Middle frontal gyrus (tissue), 1 donor: ENCODE measurements at regions not wholly inside any gene's neighbourhood (a gene's known extent, or its start where the extent isn't known, plus 50 kb on each side); places are given as distances from the start of the nearest gene placed in this dataset.
"Not testable (repeated sequence)": the region's sequence is repeated elsewhere in the genome, so short reads cannot be mapped to it uniquely, and the experiment has no call there.

ENCODE experiments used
- DNase-seq: peaks from one replicate; pipeline ENCODE4 v3.0.0-alpha.2; 2015; ENCODE audit warnings: low spot score; ENCODE audit errors: extremely low spot score

- no peak for DNase-seq
These were observed 147.2 kb downstream of the SEM1 start for GRCh38 chr7:96562458-96562857.

DNA sequence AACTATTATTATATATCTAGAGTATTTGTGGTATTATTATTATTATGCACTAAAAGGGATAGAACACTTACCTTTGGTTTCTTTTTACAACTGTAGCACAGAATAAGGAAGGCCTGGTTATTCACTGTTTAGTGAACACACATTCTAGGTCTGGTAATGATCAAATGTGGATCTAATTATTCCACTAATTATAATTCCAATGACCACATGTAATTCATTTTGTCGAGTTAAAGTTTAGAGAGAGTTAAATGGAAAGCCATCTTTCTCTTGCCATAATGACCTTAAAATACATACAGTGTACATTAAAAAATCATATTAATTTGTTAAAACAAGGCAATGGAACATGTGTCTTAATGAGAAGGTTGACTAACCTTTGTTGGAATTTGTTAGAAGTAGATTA lies 147.8 kb downstream of the SEM1 start:
- DNase-seq: no peak

GRCh38 chr7:96558530-96558929 lies 151.1 kb downstream of the SEM1 start:
- DNase-seq: no peak

- no peak for DNase-seq
These were observed 151.6 kb downstream of the SEM1 start for GRCh38 chr7:96558093-96558492.

GRCh38 chr7:96557598-96557997 lies 152.0 kb downstream of the SEM1 start:
- DNase-seq: not testable (repeated sequence)

- DNase-seq: no peak
These were observed 161.0 kb downstream of the SEM1 start for GRCh38 chr7:96548664-96549063.

- DNase-seq: no peak
These were observed 162.3 kb downstream of the SEM1 start for GRCh38 chr7:96547371-96547811.

GRCh38 chr7:96546426-96546825 lies 163.2 kb downstream of the SEM1 start:
- no peak for DNase-seq

DNA sequence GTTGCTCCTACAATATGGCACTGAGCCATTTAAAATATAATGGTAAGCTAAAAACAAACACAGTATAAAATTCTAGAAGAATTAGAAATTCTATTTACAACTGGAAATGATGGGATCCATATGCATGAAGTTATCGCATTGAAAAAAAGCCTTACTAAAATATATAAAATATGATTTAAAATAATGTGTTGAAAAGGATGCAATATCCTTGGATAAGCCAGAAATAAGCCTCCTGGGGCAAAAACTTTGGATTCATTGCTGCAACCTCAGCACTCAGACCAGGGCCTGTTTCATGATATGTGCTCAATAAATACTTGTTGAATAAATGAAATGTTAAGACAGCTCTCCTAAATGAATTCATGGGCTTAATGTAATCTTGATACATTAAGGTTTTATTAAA lies 170.2 kb downstream of the SEM1 start:
- no peak for DNase-seq

GRCh38 chr7:96538632-96539031 lies 171.0 kb downstream of the SEM1 start:
- DNase-seq: no peak

DNA sequence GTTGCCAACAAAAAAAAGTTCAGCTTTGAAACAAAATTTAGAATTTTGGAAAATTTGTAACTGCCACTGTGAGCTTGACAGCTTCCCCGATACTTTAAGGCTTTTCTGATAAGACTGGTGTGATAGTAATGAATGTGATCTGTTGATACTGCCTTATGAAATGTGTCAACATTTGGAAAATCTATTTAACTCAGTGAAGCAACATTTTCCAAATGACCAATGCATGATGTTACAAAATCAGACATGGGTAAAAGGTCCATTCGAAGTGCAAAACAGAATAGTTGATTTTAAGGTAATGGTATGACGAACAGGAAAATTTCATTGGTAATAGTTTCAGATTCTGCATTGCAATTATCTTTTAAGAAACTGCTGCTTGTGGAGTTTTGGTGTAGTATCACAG lies 175.4 kb downstream of the SEM1 start:
- DNase-seq: no peak

GRCh38 chr7:96532428-96532935 lies 177.2 kb downstream of the SEM1 start:
- no peak for DNase-seq

DNA sequence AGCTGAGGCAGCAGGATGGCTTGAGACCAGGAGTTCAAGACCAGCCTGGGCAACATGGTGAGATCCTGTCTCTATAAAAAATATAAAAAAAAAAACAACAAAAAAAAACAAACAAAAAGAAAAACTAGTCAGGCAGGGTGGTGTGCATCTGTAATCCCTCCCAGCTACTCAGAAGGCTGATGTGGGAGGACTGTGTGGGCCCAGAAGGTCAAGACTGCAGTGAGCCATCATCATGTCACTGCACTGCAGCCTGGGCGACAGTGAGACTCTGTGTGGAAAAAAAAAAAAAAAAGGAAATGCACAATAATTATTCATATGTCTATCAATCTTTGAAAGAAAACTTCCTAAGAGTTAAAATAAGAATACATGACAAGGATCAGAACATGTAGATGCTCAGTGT lies 178.3 kb downstream of the SEM1 start:
- no peak for DNase-seq

- no peak for DNase-seq
These were observed 178.9 kb downstream of the SEM1 start for GRCh38 chr7:96530786-96531185.

DNA sequence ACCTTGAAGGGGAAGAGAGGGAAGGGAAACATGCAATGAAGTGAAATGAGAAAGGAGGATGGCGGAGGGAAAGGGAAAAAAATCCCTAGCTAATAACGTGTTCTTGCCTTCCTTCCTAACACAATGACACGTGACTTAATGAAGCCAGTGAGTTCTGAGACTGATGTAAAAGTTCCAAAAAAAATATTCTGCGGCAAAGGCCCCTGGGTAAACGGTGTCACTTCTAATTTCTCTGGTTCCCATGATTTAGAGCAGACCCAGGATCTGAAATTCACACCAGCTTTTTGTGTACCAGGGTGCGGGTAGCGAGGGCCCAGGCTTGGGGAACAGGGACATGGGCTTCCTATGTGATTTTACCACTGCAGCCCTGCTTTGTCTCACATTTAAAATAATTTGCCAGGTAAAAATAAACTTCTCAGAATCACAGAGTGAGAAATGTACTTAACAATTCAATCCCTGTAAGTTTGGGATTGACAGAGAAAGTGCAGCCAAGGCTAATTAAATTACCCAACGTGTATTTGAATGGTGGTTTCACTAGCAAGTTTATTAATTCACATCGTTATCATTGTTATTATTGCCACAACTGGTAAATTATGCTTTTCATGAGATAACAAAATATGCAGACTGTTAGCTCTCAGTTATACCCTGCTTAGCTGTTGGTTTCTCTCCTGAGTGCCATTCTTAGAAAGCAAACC lies 182.4 kb downstream of the SEM1 start:
- DNase-seq: no peak

DNA sequence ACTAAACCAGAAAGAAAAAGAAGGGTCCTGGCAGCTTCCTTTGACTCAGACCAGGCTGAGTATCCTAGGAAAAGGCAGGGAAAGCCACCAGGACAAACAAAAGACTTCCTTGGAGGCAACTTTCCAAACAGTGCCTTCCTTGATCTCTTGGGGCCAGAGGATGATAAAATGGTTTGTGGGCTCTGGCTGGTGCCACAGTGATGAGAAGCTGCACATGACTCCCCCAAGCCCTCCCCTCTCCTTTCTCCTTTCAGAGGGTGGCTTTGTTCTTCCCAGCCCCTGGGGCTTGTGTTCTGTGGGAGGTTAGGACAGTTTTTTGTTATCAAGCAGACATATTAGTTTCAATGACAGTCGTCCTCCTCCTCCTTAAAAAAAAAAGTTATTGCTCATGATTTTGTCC lies 183.2 kb downstream of the SEM1 start:
- no peak for DNase-seq

- DNase-seq: no peak
These were observed 188.4 kb downstream of the SEM1 start for GRCh38 chr7:96521068-96521894.

GRCh38 chr7:96508371-96508770 lies 186.5 kb upstream of the SLC25A13 start:
- DNase-seq: no peak

GRCh38 chr7:96503597-96503996 lies 181.7 kb upstream of the SLC25A13 start:
- no peak for DNase-seq

DNA sequence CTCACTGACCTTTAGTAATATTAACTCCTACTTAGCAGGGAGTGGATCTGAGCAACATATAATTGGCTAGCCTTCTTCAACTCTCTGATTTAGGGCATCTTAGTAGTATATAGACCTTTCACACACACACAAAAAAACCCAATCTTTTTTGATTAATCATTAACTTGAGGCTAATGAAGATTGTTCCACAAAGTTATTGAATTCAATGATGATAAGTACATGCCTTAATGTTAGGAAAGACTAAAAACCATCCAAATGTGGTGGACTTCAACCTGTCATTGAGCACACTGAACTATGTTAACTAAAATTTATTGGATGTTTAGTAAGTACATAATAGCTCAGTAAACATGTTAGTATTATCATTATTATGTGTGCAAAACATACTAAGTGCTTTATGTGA lies 179.4 kb upstream of the SLC25A13 start:
- DNase-seq: no peak

GRCh38 chr7:96499532-96499931 lies 177.6 kb upstream of the SLC25A13 start:
- DNase-seq: no peak

- DNase-seq: no peak
These were observed 175.7 kb upstream of the SLC25A13 start for GRCh38 chr7:96497567-96497966.
